Neural crest cell (in vitro differentiated cells): ENCODE measurements at regions not wholly inside any gene's neighbourhood (a gene's known extent, or its start where the extent isn't known, plus 50 kb on each side); places are given as distances from the start of the nearest gene placed in this dataset.

Experiments used
- DNase-seq: peaks from one replicate; pipeline ENCODE4 v3.0.0; 2021; ENCODE audit warnings: low read depth, mixed read lengths, low spot score
- H3K27ac Mint-ChIP-seq: one replicate; pipeline ENCODE4 v1.8.0; 2021; ENCODE audit warnings: mild to moderate bottlenecking, mixed read lengths; ENCODE audit not compliant: unreplicated experiment
- H3K27me3 Mint-ChIP-seq: 2 replicates; pipeline ENCODE4 v1.8.0; 2021; ENCODE audit warnings: low read depth, mild to moderate bottlenecking, mixed read lengths
- H3K36me3 Mint-ChIP-seq: 2 replicates; pipeline ENCODE4 v1.8.0; 2021; ENCODE audit warnings: low read depth, mild to moderate bottlenecking, mixed read lengths
- H3K4me1 Mint-ChIP-seq: 2 replicates; pipeline ENCODE4 v1.8.0; 2021; ENCODE audit warnings: mixed read lengths
- H3K4me3 Mint-ChIP-seq: one replicate; pipeline ENCODE4 v1.8.0; 2021; ENCODE audit warnings: mild to moderate bottlenecking, mixed read lengths
- H3K9me3 Mint-ChIP-seq: 2 replicates; pipeline ENCODE4 v1.8.0; 2021; ENCODE audit warnings: mixed read lengths
- CTCF ChIP-seq: fragments of 200-600 bp; sonication (generic); conservative IDR thresholded peaks from 2 replicates; pipeline ENCODE4 v1.5.0; 2021; ENCODE audit warnings: antibody characterized with exemption, mild to moderate bottlenecking

GRCh38 chr16:55008836-55009510 lies 78.3 kb downstream of the IRX5 start:
- no peak for TF ChIP-seq CTCF
- H3K27ac Mint-ChIP-seq = no peak overlapping the region
- no peak for DNase-seq
- no peaks in the 10 kb centered on the region for H3K36me3 Mint-ChIP-seq
- no peak overlapping the region for H3K4me3 Mint-ChIP-seq
- H3K9me3 Mint-ChIP-seq = no peaks in the 10 kb centered on the region
- peaks cover 4% of the 10 kb centered on the region for H3K4me1 Mint-ChIP-seq
- H3K27me3 Mint-ChIP-seq = no peaks in the 10 kb centered on the region

GRCh38 chr16:55009581-55009980 lies 78.9 kb downstream of the IRX5 start:
- no peaks in the 10 kb centered on the region for H3K36me3 Mint-ChIP-seq
- H3K4me1 Mint-ChIP-seq = peaks cover 4% of the 10 kb centered on the region

GRCh38 chr16:55010492-55011160 lies 80.0 kb downstream of the IRX5 start:
- Mint-ChIP-seq H3K4me3 (no peak overlapping the region), H3K27ac (no peak overlapping the region)

More at GRCh38 chr16:55009581-55009980, 78.9 kb downstream of the IRX5 start:
- no peak overlapping the region for H3K4me3 Mint-ChIP-seq
- no peak overlapping the region for H3K27ac Mint-ChIP-seq
- TF ChIP-seq CTCF = no peak
- H3K27me3 Mint-ChIP-seq = no peaks in the 10 kb centered on the region
- DNase-seq = no peak
- H3K9me3 Mint-ChIP-seq = no peaks in the 10 kb centered on the region

DNA sequence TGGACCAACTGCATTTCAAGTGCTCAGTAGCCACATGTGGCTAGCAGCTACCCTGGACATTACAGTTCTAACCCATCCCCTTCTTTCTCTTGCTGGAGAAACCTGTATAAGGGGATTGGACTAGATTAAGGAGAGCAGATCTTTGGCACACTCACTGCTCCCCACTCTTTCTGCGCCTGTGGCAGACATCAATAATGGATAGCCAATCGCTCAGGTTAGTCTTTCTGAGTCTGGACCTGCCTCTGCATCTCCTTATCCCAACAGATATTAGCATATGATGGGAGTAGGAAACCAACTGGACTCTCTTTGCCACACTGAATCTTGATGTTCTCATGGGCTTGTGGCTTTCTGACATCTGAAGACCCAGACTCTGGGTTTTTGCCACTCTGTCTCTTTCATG lies 81.7 kb downstream of the IRX5 start:
- H3K4me1 Mint-ChIP-seq = peaks cover 4% of the 10 kb centered on the region
- H3K27me3 Mint-ChIP-seq = no peaks in the 10 kb centered on the region
- no peaks in the 10 kb centered on the region for H3K9me3 Mint-ChIP-seq
- no peaks in the 10 kb centered on the region for H3K36me3 Mint-ChIP-seq
- no peak overlapping the region for H3K27ac Mint-ChIP-seq
- H3K4me3 Mint-ChIP-seq = no peak overlapping the region
- no peak for DNase-seq
- no peak for TF ChIP-seq CTCF

More at GRCh38 chr16:55010492-55011160, 80.0 kb downstream of the IRX5 start:
- H3K36me3 Mint-ChIP-seq = no peaks in the 10 kb centered on the region
- no peak for TF ChIP-seq CTCF
- DNase-seq = no peak
- H3K4me1 Mint-ChIP-seq = peaks cover 4% of the 10 kb centered on the region
- H3K27me3 Mint-ChIP-seq = no peaks in the 10 kb centered on the region
- no peaks in the 10 kb centered on the region for H3K9me3 Mint-ChIP-seq

DNA sequence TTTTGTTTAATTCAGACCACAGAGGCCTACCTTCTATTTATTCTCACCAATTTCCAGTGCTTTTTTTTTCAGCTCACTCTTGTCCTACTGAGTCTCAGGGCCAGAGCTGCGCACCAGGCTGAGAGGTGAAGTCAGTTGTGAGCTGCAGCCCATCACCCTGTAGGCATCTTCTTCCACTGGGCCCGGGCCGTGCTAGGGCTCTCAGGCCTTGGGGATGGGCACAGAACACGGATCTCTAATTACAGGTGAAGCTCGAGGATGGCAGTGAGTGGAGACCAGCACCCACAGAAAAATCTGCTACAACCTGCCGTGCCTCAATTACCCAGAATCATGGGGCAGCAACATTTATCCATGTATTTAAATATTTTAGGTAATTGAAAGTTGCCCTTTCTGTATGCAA lies 82.1 kb downstream of the IRX5 start:
- DNase-seq = no peak
- H3K4me1 Mint-ChIP-seq = peaks cover 4% of the 10 kb centered on the region
- H3K36me3 Mint-ChIP-seq = no peaks in the 10 kb centered on the region
- H3K9me3 Mint-ChIP-seq = no peaks in the 10 kb centered on the region
- H3K27me3 Mint-ChIP-seq = no peaks in the 10 kb centered on the region
- H3K27ac Mint-ChIP-seq = no peak overlapping the region
- no peak for TF ChIP-seq CTCF
- no peak overlapping the region for H3K4me3 Mint-ChIP-seq
